Natural killer cell (primary cell): ENCODE measurements at regions not wholly inside any gene's neighbourhood (a gene's known extent, or its start where the extent isn't known, plus 50 kb on each side); places are given as distances from the start of the nearest gene placed in this dataset.

ENCODE experiments used
- ATAC-seq, 3 donors: fragments of 150-1000 bp in 2 of 3; fragments of 200-7000 bp in 1 of 3; cut with Tn5 transposase; 1 replicate in 1 of 3; 2 replicates in 2 of 3; pipeline ENCODE4 v1.10.0; 2021; ENCODE audit warnings: mild to moderate bottlenecking in 2 of 3, moderate library complexity in 2 of 3
- DNase-seq, 2 donors: peaks; one replicate each; pipeline versions ENCODE4 v3.0.0 to v3.0.0-alpha.2; 2013 to 2021; ENCODE audit warnings: mixed read lengths in 1 of 2
- H3K27ac ChIP-seq: one replicate; pipeline ENCODE4 v1.5.1; 2013; ENCODE audit warnings: mild to moderate bottlenecking, low read length
- H3K27me3 ChIP-seq: one replicate; pipeline ENCODE4 v1.6.1; 2013; ENCODE audit warnings: low read length; ENCODE audit not compliant: control insufficient read depth, insufficient read depth
- H3K36me3 ChIP-seq: one replicate; pipeline ENCODE4 v1.6.1; 2013; ENCODE audit warnings: low read length; ENCODE audit not compliant: control insufficient read depth, insufficient read depth
- H3K4me1 ChIP-seq: one replicate; pipeline ENCODE4 v1.6.1; 2013; ENCODE audit warnings: low read length; ENCODE audit not compliant: control insufficient read depth, insufficient read depth
- H3K4me3 ChIP-seq: one replicate; pipeline ENCODE4 v1.5.1; 2013; ENCODE audit warnings: low read length
- H3K9me3 ChIP-seq: one replicate; pipeline ENCODE4 v1.6.1; 2013; ENCODE audit warnings: low read length; ENCODE audit not compliant: control insufficient read depth, insufficient read depth
- H3K27ac Mint-ChIP-seq, 2 donors: one replicate each; pipeline ENCODE4 v1.8.0; 2022; ENCODE audit warnings: mild to moderate bottlenecking in 2 of 2, mixed read lengths in 2 of 2, moderate library complexity in 1 of 2
- H3K27me3 Mint-ChIP-seq, 2 donors: one replicate each; pipeline ENCODE4 v1.8.0; 2022; ENCODE audit warnings: low read depth in 2 of 2, mixed read lengths in 2 of 2
- H3K36me3 Mint-ChIP-seq: one replicate; pipeline ENCODE4 v1.8.0; 2022; ENCODE audit warnings: mixed read lengths
- H3K4me1 Mint-ChIP-seq, 2 donors: one replicate each; pipeline ENCODE4 v1.8.0; 2022; ENCODE audit warnings: mixed read lengths in 2 of 2
- H3K4me3 Mint-ChIP-seq: one replicate; pipeline ENCODE4 v1.8.0; 2022; ENCODE audit warnings: mild to moderate bottlenecking, moderate library complexity, mixed read lengths
- H3K9me3 Mint-ChIP-seq, 2 donors: one replicate each; pipeline ENCODE4 v1.8.0; 2022; ENCODE audit warnings: mixed read lengths in 2 of 2
- WGBS: methylation state at CpG from one replicate; pipeline ENCODE4 v1.1.7; 2013; ENCODE audit warnings: missing lambda C conversion rate; ENCODE audit not compliant: insufficient coverage; 5-methylcytosine and 5-hydroxymethylcytosine counted together
- intact Hi-C: fragments of 100-400 bp; cut with micrococcal nuclease; formaldehyde crosslinking; loops from one replicate; pipeline ENCODE4 v1.14.2; 2022
- TF ChIP-seq, protein P1 (sequence below): fragments of 200-600 bp; IDR thresholded peaks from one replicate; pipeline ENCODE4 v1.8.0; 2022; ENCODE audit warnings: antibody characterized with exemption

DNA sequence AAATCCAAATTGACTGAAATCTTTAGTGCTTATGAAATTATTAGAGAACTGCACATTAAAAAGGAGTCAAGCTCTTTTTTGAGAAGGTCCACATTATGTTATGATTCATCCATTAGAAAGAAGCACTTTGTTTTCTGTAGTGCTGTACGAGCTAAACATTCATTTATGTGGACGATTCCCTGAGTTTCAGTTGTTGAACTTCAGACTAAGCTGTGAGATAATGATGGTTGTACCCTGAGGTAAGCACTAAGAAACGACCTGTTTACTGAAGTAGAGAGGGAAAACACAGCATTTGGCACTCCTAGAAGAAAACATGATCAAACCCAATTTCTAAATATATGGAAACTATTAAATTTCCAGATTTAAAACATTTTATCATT is 67.3 kb upstream of the ATP2B1 start:
- H3K27me3 Mint-ChIP-seq: no peaks in the 10 kb centered on the region
- H3K4me3 Mint-ChIP-seq: no peak overlapping the region
- DNase-seq (no peak), ATAC-seq (no peak)
- Histone ChIP-seq H3K27ac (no peak overlapping the region), H3K4me1 (no peaks in the 10 kb centered on the region), H3K4me3 (no peak overlapping the region), H3K36me3 (no peaks in the 10 kb centered on the region), H3K9me3 (no peaks in the 10 kb centered on the region), H3K27me3 (no peaks in the 10 kb centered on the region)
- H3K4me1 Mint-ChIP-seq: peaks cover 8% of the 10 kb centered on the region in 2 donors
- intact Hi-C loops: no loop called here
- TF ChIP-seq, protein P1, sequence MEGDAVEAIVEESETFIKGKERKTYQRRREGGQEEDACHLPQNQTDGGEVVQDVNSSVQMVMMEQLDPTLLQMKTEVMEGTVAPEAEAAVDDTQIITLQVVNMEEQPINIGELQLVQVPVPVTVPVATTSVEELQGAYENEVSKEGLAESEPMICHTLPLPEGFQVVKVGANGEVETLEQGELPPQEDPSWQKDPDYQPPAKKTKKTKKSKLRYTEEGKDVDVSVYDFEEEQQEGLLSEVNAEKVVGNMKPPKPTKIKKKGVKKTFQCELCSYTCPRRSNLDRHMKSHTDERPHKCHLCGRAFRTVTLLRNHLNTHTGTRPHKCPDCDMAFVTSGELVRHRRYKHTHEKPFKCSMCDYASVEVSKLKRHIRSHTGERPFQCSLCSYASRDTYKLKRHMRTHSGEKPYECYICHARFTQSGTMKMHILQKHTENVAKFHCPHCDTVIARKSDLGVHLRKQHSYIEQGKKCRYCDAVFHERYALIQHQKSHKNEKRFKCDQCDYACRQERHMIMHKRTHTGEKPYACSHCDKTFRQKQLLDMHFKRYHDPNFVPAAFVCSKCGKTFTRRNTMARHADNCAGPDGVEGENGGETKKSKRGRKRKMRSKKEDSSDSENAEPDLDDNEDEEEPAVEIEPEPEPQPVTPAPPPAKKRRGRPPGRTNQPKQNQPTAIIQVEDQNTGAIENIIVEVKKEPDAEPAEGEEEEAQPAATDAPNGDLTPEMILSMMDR: no peak
- WGBS: 89% methylated on average over 2 of the region's 3 CpGs
- H3K36me3 Mint-ChIP-seq: no peaks in the 10 kb centered on the region
- H3K27ac Mint-ChIP-seq: no peak overlapping the region
- H3K9me3 Mint-ChIP-seq: no peaks in the 10 kb centered on the region

DNA sequence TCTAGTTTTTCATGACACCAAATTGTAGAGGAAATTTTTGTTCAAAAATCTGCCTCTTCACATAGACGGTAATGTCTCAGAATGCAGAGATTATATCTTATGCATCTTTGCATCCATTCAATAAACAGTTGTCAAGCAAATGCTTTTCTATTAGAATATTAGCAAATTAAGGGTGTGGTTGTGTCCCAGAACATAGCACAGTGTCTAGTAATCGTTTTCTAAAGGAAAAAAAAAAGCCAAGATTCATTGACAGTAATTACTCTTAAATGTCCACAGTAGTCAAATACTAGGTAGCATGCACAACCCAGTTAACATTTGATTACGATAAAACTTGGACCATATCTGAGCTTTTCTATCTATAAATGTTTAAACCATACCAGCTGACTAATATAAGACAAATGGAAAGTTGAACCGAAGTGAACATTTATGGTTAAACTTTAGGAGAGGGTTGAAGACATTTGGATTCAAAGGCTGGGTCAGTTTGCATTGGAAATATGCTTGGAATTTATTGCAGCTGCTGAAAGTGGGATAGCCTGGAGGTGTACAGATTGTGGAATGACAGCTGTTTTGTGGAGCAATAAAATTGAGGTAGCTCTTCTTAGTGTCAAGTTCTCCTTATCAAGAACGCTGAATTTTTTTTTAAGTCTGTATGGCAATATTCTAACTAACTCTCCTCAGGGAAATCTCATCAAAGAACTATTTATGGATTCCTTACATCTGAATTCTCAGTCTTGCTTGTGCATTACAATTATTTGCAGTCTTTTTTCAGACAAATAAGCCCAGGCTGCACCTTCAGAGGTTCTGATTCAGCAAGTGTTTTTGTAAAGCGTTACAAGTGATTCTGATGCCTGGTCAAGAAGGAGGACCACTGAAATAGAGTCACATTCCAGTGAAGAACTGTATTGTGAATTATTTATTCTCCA is 66.7 kb upstream of the ATP2B1 start:
- H3K27ac Mint-ChIP-seq: no peak overlapping the region
- Histone ChIP-seq H3K4me1 (no peaks in the 10 kb centered on the region), H3K27me3 (no peaks in the 10 kb centered on the region), H3K36me3 (no peaks in the 10 kb centered on the region), H3K9me3 (no peaks in the 10 kb centered on the region), H3K4me3 (no peak overlapping the region), H3K27ac (no peak overlapping the region)
- H3K4me1 Mint-ChIP-seq: peaks cover 8% of the 10 kb centered on the region in 2 donors
- no peaks in the 10 kb centered on the region for H3K27me3 Mint-ChIP-seq
- intact Hi-C loops: no loop called here
- DNase-seq: no peak
- no peak for ATAC-seq
- WGBS: 98% methylated on average over 4 of the region's 6 CpGs
- no peaks in the 10 kb centered on the region for H3K36me3 Mint-ChIP-seq
- no peak overlapping the region for H3K4me3 Mint-ChIP-seq
- TF ChIP-seq, protein P1: no peak
- no peaks in the 10 kb centered on the region for H3K9me3 Mint-ChIP-seq

DNA sequence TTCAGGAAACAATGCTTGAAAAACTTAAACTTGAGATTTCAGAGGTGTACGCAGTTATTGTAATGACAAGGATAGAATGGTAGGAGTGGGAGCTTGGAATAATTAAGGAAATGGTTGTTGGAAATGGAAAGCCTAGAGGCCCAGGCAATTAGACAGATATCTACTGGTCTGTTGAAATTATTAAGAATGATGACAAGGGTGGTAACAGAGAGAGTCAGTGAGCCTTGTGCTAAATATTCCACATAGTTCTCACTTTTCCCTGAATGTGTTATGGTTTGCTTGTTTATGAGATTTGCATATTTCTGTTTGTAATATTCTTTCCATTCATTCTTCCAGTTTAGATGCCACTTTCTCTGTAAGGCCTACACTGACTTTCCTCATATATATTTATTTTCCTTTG is 66.0 kb upstream of the ATP2B1 start:
- peaks cover 8% of the 10 kb centered on the region in 2 donors for H3K4me1 Mint-ChIP-seq
- no peaks in the 10 kb centered on the region for H3K36me3 Mint-ChIP-seq
- Histone ChIP-seq H3K4me1 (no peaks in the 10 kb centered on the region), H3K36me3 (no peaks in the 10 kb centered on the region), H3K9me3 (no peaks in the 10 kb centered on the region), H3K27ac (no peak overlapping the region), H3K27me3 (no peaks in the 10 kb centered on the region), H3K4me3 (no peak overlapping the region)
- no peaks in the 10 kb centered on the region for H3K27me3 Mint-ChIP-seq
- no peaks in the 10 kb centered on the region for H3K9me3 Mint-ChIP-seq
- 96% methylated on average over 1 of the region's 1 CpG for WGBS
- TF ChIP-seq, protein P1: no peak
- intact Hi-C loops: no loop called here
- ATAC-seq: no peak
- H3K27ac Mint-ChIP-seq: no peak overlapping the region
- DNase-seq: no peak
- H3K4me3 Mint-ChIP-seq: no peak overlapping the region

DNA sequence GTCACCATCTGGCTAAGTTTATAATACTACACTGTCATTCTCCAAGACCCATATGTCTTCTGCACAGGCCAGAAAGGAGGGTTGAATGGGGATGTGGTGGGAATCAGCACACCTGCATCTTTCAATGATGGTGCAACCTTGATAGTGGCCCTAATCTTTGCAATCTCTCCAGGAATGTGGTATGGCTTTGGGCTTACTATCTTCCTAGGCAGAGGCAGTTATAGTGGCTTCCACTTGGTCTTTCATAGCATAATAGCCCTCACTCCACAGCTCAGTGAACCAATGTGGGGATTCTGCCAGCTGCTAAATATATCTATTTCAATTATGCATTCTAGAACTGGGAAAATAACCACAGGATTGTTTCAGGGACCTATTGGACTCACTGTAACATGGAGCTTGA is 61.8 kb upstream of the ATP2B1 start:
- intact Hi-C loops: no loop called here
- Mint-ChIP-seq H3K27me3 (no peaks in the 10 kb centered on the region), H3K36me3 (no peaks in the 10 kb centered on the region), H3K4me1 (peaks cover 9 to 10% of the 10 kb centered on the region in 2 donors), H3K27ac (no peak overlapping the region), H3K9me3 (no peaks in the 10 kb centered on the region), H3K4me3 (no peak overlapping the region)
- Histone ChIP-seq H3K36me3 (no peaks in the 10 kb centered on the region), H3K4me1 (peaks cover 3% of the 10 kb centered on the region), H3K27ac (no peak overlapping the region), H3K4me3 (no peak overlapping the region), H3K9me3 (no peaks in the 10 kb centered on the region), H3K27me3 (no peaks in the 10 kb centered on the region)
- TF ChIP-seq, protein P1: no peak
- DNase-seq: no peak
- no peak for ATAC-seq
